Psoas muscle (tissue), 7 donors: ENCODE measurements at regions not wholly inside any gene's neighbourhood (a gene's known extent, or its start where the extent isn't known, plus 50 kb on each side); places are given as distances from the start of the nearest gene placed in this dataset.

ENCODE experiments used
- ATAC-seq, 4 donors: fragments of 200-7000 bp; cut with Tn5 transposase; one replicate each; pipeline ENCODE4 v1.9.1; 2020; ENCODE audit warnings: moderate library complexity in 3 of 4, mild to moderate bottlenecking in 2 of 4
- DNase-seq, 2 donors: peaks; one replicate each; pipeline ENCODE4 v3.0.0-alpha.2; 2020
- H3K27ac ChIP-seq: fragments of 200-600 bp; one replicate; pipeline ENCODE4 v1.8.0; 2022
- H3K27me3 ChIP-seq, 3 donors: fragments of 200-600 bp in 1 of 3; one replicate each; pipeline versions ENCODE4 v1.6.1 to v1.8.0; 2013 to 2022; ENCODE audit warnings: low read length in 2 of 3, mild to moderate bottlenecking in 2 of 3, moderate library complexity in 1 of 3; ENCODE audit not compliant: insufficient read depth in 3 of 3
- H3K36me3 ChIP-seq, 2 donors: fragments of 200-600 bp in 1 of 2; one replicate each; pipeline versions ENCODE4 v1.6.1 to v1.8.0; 2013 to 2022; ENCODE audit warnings: low read depth in 1 of 2, mild to moderate bottlenecking in 1 of 2, moderate library complexity in 1 of 2; ENCODE audit not compliant: insufficient read depth in 1 of 2
- H3K4me1 ChIP-seq: fragments of 200-600 bp; one replicate; pipeline ENCODE4 v1.8.0; 2022
- H3K4me3 ChIP-seq: fragments of 200-600 bp; one replicate; pipeline ENCODE4 v1.8.0; 2022; ENCODE audit warnings: mild to moderate bottlenecking
- H3K9me3 ChIP-seq: fragments of 200-600 bp; one replicate; pipeline ENCODE4 v1.8.0; 2022
- CTCF ChIP-seq: fragments of 200-600 bp; IDR thresholded peaks from one replicate; pipeline ENCODE4 v1.8.0; 2022; ENCODE audit warnings: antibody characterized with exemption
- WGBS, 3 donors: extraction: QIAGEN DNeasy Blood & Tissue Kit; methylation state at CpG; one replicate each; pipeline versions ENCODE4 v1.1.6 to v1.1.7; 2013; 5-methylcytosine and 5-hydroxymethylcytosine counted together
- intact Hi-C, 2 donors: fragments of 100-400 bp; cut with DNase I; formaldehyde crosslinking; loops; one replicate each; pipeline versions ENCODE4 v1.11.0 to v1.14.2; 2022
- donor health status: healthy with polysubstance abuse.
- donor health status: DM: no; HTN: no; CAD: no; lungs with moderate emphysema.
- donor health status: Bipolar disorder and iron deficiency.
- donor health status: healthy.
- donor health status: DM: yes; HTN: yes; CAD: no.
- donor health status: DM: no; HTN: no; CAD: no.
- donor health status: DM: yes; HTN: yes; CAD: no.

- DNase-seq (no peak), ATAC-seq (no peak)
- Histone ChIP-seq H3K27me3 (peaks cover 0 to 2% (median 0%) of the 10 kb centered on the region in 3 donors), H3K4me1 (no peaks in the 10 kb centered on the region), H3K9me3 (no peaks in the 10 kb centered on the region), H3K36me3 (no peaks in the 10 kb centered on the region), H3K4me3 (no peak overlapping the region), H3K27ac (no peak overlapping the region)
- 69 to 78% (median 76%) methylated on average over 2 of the region's 2 CpGs for WGBS, 3 donors
- TF ChIP-seq CTCF, result no peak
- intact Hi-C loops, result no loop called here
Observed at GRCh38 chr5:73390972-73391371, 57.6 kb downstream of the FOXD1 start.

GRCh38 chr5:73388740-73389139, 59.8 kb downstream of the FOXD1 start:
- H3K27me3 ChIP-seq, result peaks cover 0 to 10% (median 0%) of the 10 kb centered on the region in 3 donors
- H3K36me3 ChIP-seq, result no peaks in the 10 kb centered on the region
- peaks cover 7% of the 10 kb centered on the region for H3K9me3 ChIP-seq
- WGBS, 3 donors, result 72 to 80% (median 77%) methylated on average over 2 of the region's 2 CpGs
- no peak for DNase-seq
- H3K4me1 ChIP-seq, result no peaks in the 10 kb centered on the region
- intact Hi-C loops, result no loop called here
- no peak overlapping the region for H3K27ac ChIP-seq
- no peak for TF ChIP-seq CTCF
- no peak for ATAC-seq
- no peak overlapping the region for H3K4me3 ChIP-seq

GRCh38 chr5:73388306-73388684, 60.3 kb downstream of the FOXD1 start:
- Histone ChIP-seq H3K27me3 (peaks cover 0 to 14% (median 2%) of the 10 kb centered on the region in 3 donors), H3K36me3 (no peaks in the 10 kb centered on the region), H3K9me3 (peaks cover 7% of the 10 kb centered on the region), H3K4me1 (no peaks in the 10 kb centered on the region), H3K4me3 (no peak overlapping the region), H3K27ac (no peak overlapping the region)
- TF ChIP-seq CTCF, result no peak
- DNase-seq (no peak), ATAC-seq (no peak)
- WGBS, 3 donors, result 63 to 79% (median 73%) methylated on average over 4 of the region's 4 CpGs
- intact Hi-C loops, result no loop called here

GRCh38 chr5:73387601-73388305, 60.8 kb downstream of the FOXD1 start:
- H3K27ac ChIP-seq, result no peak overlapping the region
- DNase-seq (no peak), ATAC-seq (no peak)
- H3K9me3 ChIP-seq, result peaks cover 7% of the 10 kb centered on the region
- intact Hi-C loops, result no loop called here
- H3K27me3 ChIP-seq, result peaks cover 0 to 20% (median 4%) of the 10 kb centered on the region in 3 donors
- 29 to 41% (median 34%) methylated on average over 7 of the region's 7 CpGs for WGBS, 3 donors
- no peak overlapping the region for H3K4me3 ChIP-seq
- no peak for TF ChIP-seq CTCF
- no peaks in the 10 kb centered on the region for H3K36me3 ChIP-seq
- H3K4me1 ChIP-seq, result no peaks in the 10 kb centered on the region

- peaks cover 7% of the 10 kb centered on the region for H3K9me3 ChIP-seq
- no peak for TF ChIP-seq CTCF
- no peaks in the 10 kb centered on the region for H3K36me3 ChIP-seq
- intact Hi-C loops, result no loop called here
- no peak overlapping the region for H3K27ac ChIP-seq
- H3K4me3 ChIP-seq, result no peak overlapping the region
- peaks cover 3% of the 10 kb centered on the region for H3K4me1 ChIP-seq
- ATAC-seq, result no peak
- peaks cover 0 to 25% (median 5%) of the 10 kb centered on the region in 3 donors for H3K27me3 ChIP-seq
- no peak for DNase-seq
- WGBS, 3 donors, result 60 to 89% (median 73%) methylated on average over 1 of the region's 1 CpG
Observed at GRCh38 chr5:73387149-73387591, 61.4 kb downstream of the FOXD1 start.
